ENCODE measurements at regions not wholly inside any gene's neighbourhood (a gene's known extent, or its start where the extent isn't known, plus 50 kb on each side); places are given as distances from the start of the nearest gene placed in this dataset.
"Not testable (repeated sequence)": the region's sequence is repeated elsewhere in the genome, so short reads cannot be mapped to it uniquely, and the experiment has no call there.

DNA sequence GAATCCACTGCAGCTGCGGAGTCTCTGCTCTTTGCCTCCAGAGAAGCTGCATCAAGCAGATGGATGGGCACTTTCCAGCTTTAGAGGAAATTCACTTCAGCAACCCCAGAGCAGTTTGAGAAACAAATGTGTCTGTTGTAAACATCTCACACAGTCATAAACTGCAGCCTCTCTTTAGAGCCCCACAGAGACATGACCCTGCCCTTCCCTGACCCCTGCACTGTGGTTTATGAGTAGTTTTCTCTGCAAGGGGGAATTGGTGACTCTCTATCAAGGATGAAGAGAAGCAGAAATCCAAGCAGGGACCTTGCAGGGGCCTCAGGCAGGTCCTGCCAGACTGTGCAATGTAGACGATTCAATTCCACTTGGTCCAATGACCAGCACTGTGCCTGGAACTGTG is 160.2 kb downstream of the SH2D4B start:
- no peak for DNase-seq (ENCODE audit: low read depth)

DNA sequence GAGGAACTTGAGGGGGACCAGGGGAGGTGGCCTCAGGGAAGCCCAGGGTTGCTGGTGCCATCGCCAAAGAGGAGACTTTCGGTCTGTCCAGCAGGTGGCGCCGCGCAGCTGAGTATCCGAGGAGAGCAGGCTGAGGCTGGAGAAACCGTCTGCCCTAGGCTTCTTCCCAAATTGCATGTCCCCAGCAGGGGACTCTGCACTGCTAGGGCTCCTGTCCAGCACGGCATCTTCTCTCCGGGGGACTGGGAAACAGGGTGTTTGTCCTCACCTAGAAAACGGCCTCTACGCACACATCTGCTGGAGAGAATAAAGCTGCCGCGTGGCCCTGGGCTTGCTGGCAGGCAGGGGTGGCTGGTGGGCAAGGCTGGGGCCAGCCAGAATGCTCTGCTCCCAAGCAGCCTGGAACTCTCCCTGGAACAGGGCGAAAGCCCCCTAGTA is 161.9 kb downstream of the SH2D4B start:
- peak; percentile 28 for DNase-seq (ENCODE audit: low read depth)

DNA sequence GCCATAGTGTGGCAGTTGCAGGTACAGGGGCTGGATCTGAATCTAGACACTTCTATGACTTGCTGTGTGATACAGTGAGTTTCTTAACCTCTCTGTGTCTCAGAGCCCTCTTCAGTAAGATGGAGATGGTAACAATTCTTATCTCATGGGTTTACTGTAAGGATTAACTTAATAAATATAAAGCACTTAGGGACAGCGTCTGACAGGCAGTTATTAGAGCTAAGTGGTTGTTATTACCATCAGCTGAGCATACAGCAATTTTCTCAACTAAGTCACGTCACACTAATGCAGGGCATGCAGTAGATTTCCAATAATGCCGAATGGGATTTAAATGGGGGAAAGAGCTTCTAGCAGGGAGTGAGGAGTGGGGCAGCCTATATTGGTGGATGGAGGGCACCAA is 162.6 kb downstream of the SH2D4B start:
- no peak for DNase-seq (ENCODE audit: low read depth)

GRCh38 chr10:80700760-80701444 is 163.2 kb downstream of the SH2D4B start:
- no peak for DNase-seq (ENCODE audit: low read depth)

DNA sequence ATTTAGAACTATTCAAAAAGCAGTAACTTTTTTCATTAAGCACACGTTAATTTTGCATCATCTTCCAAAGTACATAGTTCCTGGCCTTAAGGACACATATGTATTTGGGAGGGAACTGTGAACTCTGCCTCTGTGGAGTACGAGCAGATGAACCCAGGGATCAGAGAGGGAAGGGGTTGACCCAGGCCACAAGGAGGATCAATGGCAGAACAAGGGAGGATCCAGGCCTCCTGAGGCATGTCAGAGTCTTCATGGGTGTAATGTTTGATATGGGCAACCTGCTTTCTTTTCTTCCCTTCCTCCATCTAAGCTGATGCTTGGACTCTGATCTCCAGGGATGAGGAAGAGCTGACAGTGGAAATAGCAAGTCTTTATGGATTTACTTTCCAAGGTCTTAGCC is 164.0 kb downstream of the SH2D4B start:
- DNase-seq (ENCODE audit: low read depth) = no peak

DNA sequence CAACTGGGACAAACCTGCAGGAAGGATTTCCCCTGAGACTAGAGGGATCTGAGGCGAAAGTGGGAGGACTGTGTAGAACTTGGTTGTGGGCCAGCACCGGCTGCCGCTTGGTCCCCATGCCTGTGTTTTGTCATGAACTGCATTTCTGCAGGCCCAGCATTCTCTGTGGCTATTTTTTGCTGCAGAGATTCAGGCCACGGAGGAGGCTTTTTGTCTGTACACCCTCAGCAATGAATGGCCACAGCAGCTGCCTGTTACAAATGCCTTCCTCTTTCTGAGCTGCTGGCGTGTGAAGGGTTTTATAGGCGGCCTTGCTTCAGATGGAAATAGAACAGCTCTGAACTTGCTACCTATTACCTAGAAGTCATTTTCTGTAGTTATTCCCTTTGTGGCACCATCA is 164.4 kb downstream of the SH2D4B start:
- no peak for DNase-seq (ENCODE audit: low read depth)

GRCh38 chr10:80705899-80706298 is 168.2 kb downstream of the SH2D4B start:
- no peak for DNase-seq (ENCODE audit: low read depth)

- DNase-seq (ENCODE audit: low read depth) = no peak
These were observed 170.5 kb downstream of the SH2D4B start for GRCh38 chr10:80708185-80708584.

DNA sequence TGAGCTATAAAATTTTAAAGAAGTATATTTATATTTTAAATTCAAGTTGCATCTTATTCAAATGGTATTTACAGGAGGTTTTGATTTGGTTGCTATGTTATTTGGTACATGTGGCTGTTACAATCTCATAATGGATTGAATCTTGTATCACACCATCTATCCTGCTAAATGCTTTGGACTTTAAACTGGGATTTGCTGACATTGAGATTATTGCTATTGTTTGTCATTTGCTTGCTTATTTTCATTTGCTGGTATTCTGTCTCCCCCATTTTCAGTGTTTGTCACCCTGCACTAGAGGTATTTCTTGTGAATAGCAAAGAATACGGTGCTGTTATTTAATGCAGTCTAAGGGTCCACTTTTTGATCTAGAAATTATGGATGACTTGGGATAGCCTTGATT is 171.1 kb downstream of the SH2D4B start:
- no peak for DNase-seq (ENCODE audit: low read depth)

DNA sequence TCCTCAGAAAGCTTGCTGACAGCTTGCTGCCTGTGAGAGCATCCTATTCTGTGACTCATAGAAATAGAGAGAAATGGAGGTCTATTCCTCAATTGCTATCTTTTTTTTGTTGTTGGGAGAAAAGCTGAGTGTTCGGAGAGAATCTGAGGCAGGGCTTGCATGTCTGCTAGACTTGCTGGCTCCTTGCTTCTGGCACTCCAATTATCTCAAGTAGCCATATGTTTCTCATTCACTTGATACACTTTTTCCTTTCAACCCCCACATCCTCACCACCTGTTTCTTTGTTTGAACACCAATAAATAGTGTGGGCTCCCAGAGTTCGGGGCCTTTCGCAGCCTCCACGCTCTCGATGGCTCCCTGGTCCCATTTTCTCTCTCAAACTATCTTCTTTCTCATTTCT is 172.2 kb downstream of the SH2D4B start:
- DNase-seq (ENCODE audit: low read depth) = no peak

- DNase-seq (ENCODE audit: low read depth) = no peak
These were observed 175.8 kb downstream of the SH2D4B start for GRCh38 chr10:80713398-80713928.

DNA sequence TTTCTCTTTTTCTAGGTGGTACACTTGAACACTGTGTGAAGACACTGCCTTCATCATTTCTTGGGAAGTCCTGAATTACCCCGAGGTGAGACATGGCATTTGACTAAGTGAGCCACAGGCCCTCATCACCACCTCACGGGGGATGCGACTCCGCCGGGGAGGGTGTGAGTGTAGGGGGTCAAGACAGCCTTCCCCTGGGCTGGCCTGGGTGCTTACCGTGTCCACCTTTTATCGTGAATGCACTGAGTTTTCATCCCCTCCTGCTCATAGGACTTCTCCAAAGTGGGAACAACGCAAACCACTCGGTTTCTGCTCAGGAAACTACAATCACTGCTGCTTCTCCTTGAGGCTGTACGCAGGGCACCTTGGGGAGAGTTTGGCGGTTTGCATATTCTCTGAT is 176.9 kb downstream of the SH2D4B start:
- DNase-seq (ENCODE audit: low read depth) = no peak

DNA sequence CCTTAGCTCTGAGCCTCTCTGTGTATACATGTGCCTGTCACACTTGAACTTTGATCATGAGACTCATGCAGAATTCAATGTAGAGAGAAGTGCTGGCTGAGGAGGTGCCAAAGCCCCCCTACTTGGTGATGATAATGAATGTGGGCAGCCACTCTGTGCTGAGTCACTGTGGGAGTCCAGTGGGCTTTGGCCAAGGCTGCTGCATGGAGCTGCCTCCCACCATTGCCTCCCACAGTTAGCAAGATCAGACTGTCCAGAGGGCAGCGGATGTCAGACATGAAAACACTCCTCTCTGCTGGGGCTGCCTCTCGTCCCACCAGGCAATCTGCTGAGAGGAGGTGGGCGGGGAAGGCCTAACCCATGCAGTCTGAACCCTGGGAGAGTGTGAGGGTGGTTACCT is 180.3 kb downstream of the SH2D4B start:
- DNase-seq (ENCODE audit: low read depth) = no peak

DNA sequence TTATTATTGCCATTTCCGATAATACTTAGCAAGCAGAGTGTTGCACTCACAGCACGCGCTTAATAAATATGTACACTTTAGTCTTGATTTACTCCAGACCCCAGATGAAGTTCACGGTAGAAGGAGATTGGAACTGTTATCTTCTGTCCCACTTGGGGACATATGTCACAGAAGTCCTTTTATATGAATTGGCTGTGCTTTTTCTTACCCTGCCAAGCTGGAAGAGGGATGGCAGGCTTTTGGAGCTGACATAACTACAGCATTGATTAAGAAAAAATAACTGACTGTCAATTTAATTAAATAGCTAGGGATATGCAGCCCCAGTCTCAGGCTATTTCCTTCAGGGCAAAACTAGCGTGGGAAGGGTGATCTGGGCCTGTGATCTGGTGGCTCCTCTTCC is 182.2 kb downstream of the SH2D4B start:
- DNase-seq (ENCODE audit: low read depth) = no peak

DNA sequence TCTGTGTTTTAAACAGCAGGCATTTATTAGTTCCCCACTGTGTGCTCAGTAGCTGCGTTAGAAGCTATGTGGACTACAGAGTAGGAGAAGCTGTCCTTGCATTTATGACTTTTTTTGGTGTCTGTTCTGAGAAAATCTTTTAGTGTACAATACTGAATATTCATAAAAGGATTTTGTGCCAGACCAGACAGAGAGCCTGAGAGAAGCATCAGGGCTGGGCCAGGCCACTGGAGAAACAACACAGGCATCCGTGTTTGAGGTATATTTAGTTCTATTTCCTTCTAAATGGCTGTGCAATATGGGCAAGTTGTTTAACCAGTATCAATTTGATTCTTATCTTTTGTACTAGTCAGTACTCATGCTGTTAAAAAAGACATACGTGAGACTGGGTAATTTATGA is 182.8 kb downstream of the SH2D4B start:
- DNase-seq (ENCODE audit: low read depth) = no peak

DNA sequence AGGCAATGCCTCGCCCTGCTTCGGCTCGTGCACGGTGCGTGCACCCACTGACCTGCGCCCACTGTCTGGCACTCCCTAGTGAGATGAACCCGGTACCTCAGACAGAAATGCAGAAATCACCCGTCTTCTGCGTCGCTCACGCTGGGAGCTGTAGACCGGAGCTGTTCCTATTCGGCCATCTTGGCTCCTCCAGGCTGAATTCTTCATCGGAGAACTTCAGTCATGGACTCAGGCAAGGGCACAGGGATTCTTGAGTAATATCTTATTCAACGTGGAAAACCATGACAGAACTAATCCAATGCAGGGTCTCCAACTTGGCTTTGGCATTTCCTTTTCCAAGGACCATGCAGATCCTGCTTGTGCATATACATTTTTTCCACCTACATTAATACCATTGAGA is 190.7 kb downstream of the SH2D4B start:
- not testable (repeated sequence) for DNase-seq (ENCODE audit: low read depth)

GRCh38 chr10:80729896-80730295 is 192.2 kb downstream of the SH2D4B start:
- no peak for DNase-seq (ENCODE audit: low read depth)

- no peak for DNase-seq (ENCODE audit: low read depth)
These were observed 192.8 kb downstream of the SH2D4B start for GRCh38 chr10:80730522-80730921.

GRCh38 chr10:80734589-80734988 is 196.9 kb downstream of the SH2D4B start:
- DNase-seq (ENCODE audit: low read depth) = no peak

DNA sequence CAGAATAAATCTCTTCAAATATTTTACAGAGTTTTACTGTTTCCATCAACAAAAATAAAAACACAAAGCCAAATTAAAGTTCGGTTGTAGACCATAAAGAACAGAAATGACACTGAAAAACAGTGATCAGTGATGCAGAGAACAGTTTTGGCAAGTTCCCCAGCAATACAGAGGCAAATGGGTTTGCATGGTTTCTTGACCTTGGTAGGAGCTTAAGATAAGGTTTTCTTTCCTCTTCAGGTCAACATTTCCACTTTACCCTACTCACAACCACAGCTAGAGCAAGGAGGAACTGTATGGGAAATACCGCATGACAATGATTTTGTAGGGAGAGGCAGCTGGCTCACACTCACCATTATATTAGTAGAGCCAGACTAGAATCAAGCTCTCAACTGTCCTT is 199.5 kb downstream of the SH2D4B start:
- no peak for DNase-seq (ENCODE audit: low read depth)

GRCh38 chr10:80739328-80739727 is 201.6 kb downstream of the SH2D4B start:
- DNase-seq (ENCODE audit: low read depth) = no peak

DNA sequence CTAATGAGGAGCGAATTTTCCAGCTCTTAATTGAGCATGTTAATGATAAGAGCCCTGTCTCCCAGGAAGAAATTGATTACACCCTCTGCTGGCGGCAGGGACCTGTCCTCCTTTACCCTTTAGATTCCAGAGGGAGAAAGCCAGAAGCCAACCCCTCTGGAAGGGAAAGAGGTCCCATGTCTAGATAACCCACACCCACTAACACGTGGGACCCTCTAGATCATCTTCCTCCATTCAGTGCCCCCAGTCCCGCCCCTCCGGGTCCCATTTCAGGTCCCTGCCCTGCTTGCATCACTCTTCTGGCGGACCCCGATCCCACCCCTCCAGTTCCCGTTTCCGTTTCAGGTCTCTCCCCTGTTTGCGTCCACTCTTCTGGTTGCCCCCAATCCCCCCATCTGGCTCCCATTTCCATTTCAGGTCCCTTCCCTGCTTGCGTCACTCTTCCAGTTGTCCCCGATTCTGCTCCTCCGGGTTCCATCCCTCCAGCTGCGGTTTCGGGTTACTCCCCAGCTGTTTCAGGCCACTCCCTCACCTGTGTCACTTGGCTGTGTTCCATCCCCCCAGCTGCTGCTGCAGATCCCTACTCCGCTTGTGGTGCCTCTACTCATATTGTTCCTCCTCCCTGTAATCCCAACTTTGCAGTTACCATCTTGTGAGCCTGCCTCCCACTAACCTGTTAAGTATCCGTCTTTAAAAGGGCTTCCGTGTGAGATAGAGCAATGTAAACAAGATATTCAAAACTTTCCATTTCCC is 202.4 kb downstream of the SH2D4B start:
- DNase-seq (ENCODE audit: low read depth) = no peak

- DNase-seq (ENCODE audit: low read depth) = no peak
These were observed 203.6 kb downstream of the SH2D4B start for GRCh38 chr10:80741278-80741677.

Measured in LHCN-M2 (cell line).